GM21786 (cell line): ENCODE measurements at regions not wholly inside any gene's neighbourhood (a gene's known extent, or its start where the extent isn't known, plus 50 kb on each side); places are given as distances from the start of the nearest gene placed in this dataset.
"Not testable (repeated sequence)": the region's sequence is repeated elsewhere in the genome, so short reads cannot be mapped to it uniquely, and the experiment has no call there.

Experiments used
- ATAC-seq: cut with Tn5 transposase; IDR thresholded peaks from one replicate; pipeline ENCODE4 v1.9.1; 2021; ENCODE audit not compliant: unreplicated experiment

GRCh38 chr6:94713446-94713845 lies 863.9 kb upstream of the MANEA start:
- ATAC-seq, result no peak

GRCh38 chr6:94698773-94699172 lies 878.6 kb upstream of the MANEA start:
- no peak for ATAC-seq

- not testable (repeated sequence) for ATAC-seq
Observed at GRCh38 chr6:94687255-94687654, 890.1 kb upstream of the MANEA start.

GRCh38 chr6:94683409-94683808 lies 893.9 kb upstream of the MANEA start:
- no peak for ATAC-seq

- no peak for ATAC-seq
Observed at GRCh38 chr6:94680669-94681212, 896.6 kb upstream of the MANEA start.

GRCh38 chr6:94673251-94673650 lies 904.1 kb upstream of the MANEA start:
- ATAC-seq, result no peak

- no peak for ATAC-seq
Observed at GRCh38 chr6:94670017-94670416, 907.3 kb upstream of the MANEA start.

- no peak for ATAC-seq
Observed at GRCh38 chr6:94668876-94669275, 908.5 kb upstream of the MANEA start.

- ATAC-seq, result no peak
Observed at GRCh38 chr6:94658929-94659328, 918.4 kb upstream of the MANEA start.

- ATAC-seq, result no peak
Observed at GRCh38 chr6:94651239-94651638, 926.1 kb upstream of the MANEA start.

- no peak for ATAC-seq
Observed at GRCh38 chr6:94645191-94645590, 932.1 kb upstream of the MANEA start.

- no peak for ATAC-seq
Observed at GRCh38 chr6:94639564-94639963, 937.8 kb upstream of the MANEA start.

- ATAC-seq, result no peak
Observed at GRCh38 chr6:94636780-94637385, 940.5 kb upstream of the MANEA start.

- ATAC-seq, result no peak
Observed at GRCh38 chr6:94623586-94623985, 953.7 kb upstream of the MANEA start.

GRCh38 chr6:94622783-94623182 lies 954.6 kb upstream of the MANEA start:
- ATAC-seq, result no peak

- ATAC-seq, result no peak
Observed at GRCh38 chr6:94600636-94601035, 976.7 kb upstream of the MANEA start.

- ATAC-seq, result no peak
Observed at GRCh38 chr6:94597487-94597886, 979.8 kb upstream of the MANEA start.

- ATAC-seq, result no peak
Observed at GRCh38 chr6:94590416-94590815, 986.9 kb upstream of the MANEA start.

- no peak for ATAC-seq
Observed at GRCh38 chr6:94588301-94588700, 989.0 kb upstream of the MANEA start.

- no peak for ATAC-seq
Observed at GRCh38 chr6:94584211-94584610, 993.1 kb upstream of the MANEA start.

GRCh38 chr6:94570581-94570980 lies 1006.8 kb upstream of the MANEA start:
- ATAC-seq, result no peak

- ATAC-seq, result no peak
Observed at GRCh38 chr6:94562846-94563245, 1014.5 kb upstream of the MANEA start.

- no peak for ATAC-seq
Observed at GRCh38 chr6:94559829-94560537, 1017.4 kb upstream of the MANEA start.
